CD8-positive, alpha-beta memory T cell (primary cell): ENCODE measurements at regions not wholly inside any gene's neighbourhood (a gene's known extent, or its start where the extent isn't known, plus 50 kb on each side); places are given as distances from the start of the nearest gene placed in this dataset.
A peak's percentile ranks its signal among the peaks of the same experiment; 100 is the strongest.

Source experiments
- CTCF ChIA-PET: fragments of 350-600 bp; sonication (Branson Sonifier 250); formaldehyde crosslinking; loops from one replicate; lab custom pipeline; 2021; ENCODE audit warnings: antibody characterized with exemption; lab: Charles Lee
- POLR2A ChIA-PET: fragments of 350-600 bp; sonication (Branson Sonifier 250); formaldehyde crosslinking; loops from one replicate; lab custom pipeline; 2021; ENCODE audit warnings: antibody characterized with exemption; lab: Charles Lee
- DNase-seq, 5 donors: peaks; one replicate each; pipeline versions ENCODE4 v3.0.0 to v3.0.0-alpha.2; 2020 to 2022; ENCODE audit warnings: mixed read lengths in 1 of 5
- H3K27ac ChIP-seq: one replicate; pipeline ENCODE4 v1.7.0; 2013; ENCODE audit warnings: low read depth, mild to moderate bottlenecking, low read length, moderate library complexity
- H3K27me3 ChIP-seq: 2 replicates; pipeline ENCODE4 v1.7.0; 2013; ENCODE audit warnings: low read length, mild to moderate bottlenecking; ENCODE audit not compliant: insufficient read depth, poor library complexity, severe bottlenecking
- H3K36me3 ChIP-seq: 2 replicates; pipeline ENCODE4 v1.7.0; 2013; ENCODE audit warnings: mild to moderate bottlenecking, low read length, moderate library complexity; ENCODE audit not compliant: insufficient read depth
- H3K4me1 ChIP-seq: 2 replicates; pipeline ENCODE4 v1.7.0; 2013; ENCODE audit warnings: mild to moderate bottlenecking, low read length, moderate library complexity; ENCODE audit not compliant: insufficient read depth
- H3K4me3 ChIP-seq: 2 replicates; pipeline ENCODE4 v1.7.0; 2013; ENCODE audit warnings: mild to moderate bottlenecking, low read length
- H3K9me3 ChIP-seq: 2 replicates; pipeline ENCODE4 v1.7.0; 2013; ENCODE audit warnings: mild to moderate bottlenecking, low read length
- H3K27ac Mint-ChIP-seq, 8 donors: one replicate each; pipeline ENCODE4 v1.8.0; 2020 to 2021; ENCODE audit warnings: mixed read lengths in 8 of 8, mild to moderate bottlenecking in 6 of 8, inconsistent platforms in 3 of 8, moderate library complexity in 3 of 8
- H3K27me3 Mint-ChIP-seq, 2 donors: one replicate each; pipeline ENCODE4 v1.8.0; 2020 to 2021; ENCODE audit warnings: mixed read lengths in 2 of 2, mild to moderate bottlenecking in 1 of 2, moderate library complexity in 1 of 2
- H3K36me3 Mint-ChIP-seq, 3 donors: one replicate each; pipeline ENCODE4 v1.8.0; 2020 to 2021; ENCODE audit warnings: mixed read lengths in 3 of 3, inconsistent platforms in 1 of 3, mild to moderate bottlenecking in 1 of 3
- H3K4me1 Mint-ChIP-seq, 3 donors: one replicate each; pipeline ENCODE4 v1.8.0; 2020 to 2021; ENCODE audit warnings: mixed read lengths in 3 of 3, inconsistent platforms in 1 of 3, mild to moderate bottlenecking in 1 of 3
- H3K4me3 Mint-ChIP-seq, 7 donors: one replicate each; pipeline ENCODE4 v1.8.0; 2020 to 2021; ENCODE audit warnings: mixed read lengths in 7 of 7, mild to moderate bottlenecking in 6 of 7, moderate library complexity in 4 of 7, inconsistent platforms in 2 of 7
- H3K9me3 Mint-ChIP-seq, 5 donors: one replicate each; pipeline ENCODE4 v1.8.0; 2020 to 2022; ENCODE audit warnings: mixed read lengths in 5 of 5, mild to moderate bottlenecking in 3 of 5, moderate library complexity in 2 of 5, inconsistent platforms in 1 of 5

- CTCF ChIA-PET, result no interaction called here
- Histone ChIP-seq H3K4me3 (no peak overlapping the region), H3K4me1 (no peaks in the 10 kb centered on the region), H3K27me3 (no peaks in the 10 kb centered on the region), H3K9me3 (no peaks in the 10 kb centered on the region), H3K36me3 (no peaks in the 10 kb centered on the region), H3K27ac (no peak overlapping the region)
- DNase-seq, result no peak
- Mint-ChIP-seq H3K27me3 (no peaks in the 10 kb centered on the region), H3K36me3 (no peaks in the 10 kb centered on the region), H3K4me1 (no peaks in the 10 kb centered on the region), H3K27ac (no peak overlapping the region), H3K9me3 (peaks cover 0 to 11% (median 2%) of the 10 kb centered on the region in 5 donors), H3K4me3 (no peak overlapping the region)
- POLR2A ChIA-PET, result no interaction called here
These were observed 362.0 kb downstream of the SOX11 start for GRCh38 chr2:6054161-6054671.

- no peak for DNase-seq
- Histone ChIP-seq H3K4me1 (no peaks in the 10 kb centered on the region), H3K36me3 (no peaks in the 10 kb centered on the region), H3K4me3 (no peak overlapping the region), H3K9me3 (no peaks in the 10 kb centered on the region), H3K27me3 (no peaks in the 10 kb centered on the region), H3K27ac (no peak overlapping the region)
- no peak overlapping the region for H3K27ac Mint-ChIP-seq
- no peak overlapping the region for H3K4me3 Mint-ChIP-seq
- POLR2A ChIA-PET, result no interaction called here
- CTCF ChIA-PET, result no interaction called here
- H3K27me3 Mint-ChIP-seq, result no peaks in the 10 kb centered on the region
- H3K9me3 Mint-ChIP-seq, result peaks cover 0 to 6% (median 0%) of the 10 kb centered on the region in 5 donors
- H3K4me1 Mint-ChIP-seq, result no peaks in the 10 kb centered on the region
- H3K36me3 Mint-ChIP-seq, result no peaks in the 10 kb centered on the region
These were observed 368.9 kb downstream of the SOX11 start for GRCh38 chr2:6060992-6061663.

- H3K27me3 ChIP-seq, result no peaks in the 10 kb centered on the region
- no peak overlapping the region for H3K4me3 Mint-ChIP-seq
- H3K27ac ChIP-seq, result no peak overlapping the region
- H3K4me3 ChIP-seq, result no peak overlapping the region
- ChIA-PET POLR2A (no interaction called here), CTCF (no interaction called here)
- no peaks in the 10 kb centered on the region for H3K9me3 ChIP-seq
- DNase-seq, result no peak
- no peaks in the 10 kb centered on the region for H3K9me3 Mint-ChIP-seq
- H3K27me3 Mint-ChIP-seq, result no peaks in the 10 kb centered on the region
- H3K27ac Mint-ChIP-seq, result peak overlapping the region in 1 of 8 donors; percentile 13
- no peaks in the 10 kb centered on the region for H3K36me3 ChIP-seq
- H3K4me1 Mint-ChIP-seq, result no peaks in the 10 kb centered on the region
- no peaks in the 10 kb centered on the region for H3K36me3 Mint-ChIP-seq
- no peaks in the 10 kb centered on the region for H3K4me1 ChIP-seq
These were observed 372.6 kb downstream of the SOX11 start for GRCh38 chr2:6064757-6065156.

- ChIA-PET POLR2A (no interaction called here), CTCF (no interaction called here)
- Histone ChIP-seq H3K27ac (no peak overlapping the region), H3K36me3 (no peaks in the 10 kb centered on the region), H3K4me3 (no peak overlapping the region), H3K4me1 (no peaks in the 10 kb centered on the region), H3K27me3 (no peaks in the 10 kb centered on the region), H3K9me3 (no peaks in the 10 kb centered on the region)
- Mint-ChIP-seq H3K4me1 (no peaks in the 10 kb centered on the region), H3K27ac (no peak overlapping the region), H3K4me3 (no peak overlapping the region), H3K9me3 (no peaks in the 10 kb centered on the region), H3K36me3 (no peaks in the 10 kb centered on the region), H3K27me3 (no peaks in the 10 kb centered on the region)
- no peak for DNase-seq
These were observed 373.5 kb downstream of the SOX11 start for GRCh38 chr2:6065703-6066102.

- H3K4me1 ChIP-seq, result no peaks in the 10 kb centered on the region
- H3K36me3 Mint-ChIP-seq, result no peaks in the 10 kb centered on the region
- no peaks in the 10 kb centered on the region for H3K9me3 ChIP-seq
- no peaks in the 10 kb centered on the region for H3K9me3 Mint-ChIP-seq
- no peaks in the 10 kb centered on the region for H3K27me3 ChIP-seq
- H3K27ac Mint-ChIP-seq, result no peak overlapping the region
- no peaks in the 10 kb centered on the region for H3K36me3 ChIP-seq
- H3K27me3 Mint-ChIP-seq, result no peaks in the 10 kb centered on the region
- no peaks in the 10 kb centered on the region for H3K4me1 Mint-ChIP-seq
- DNase-seq, result no peak
- CTCF ChIA-PET, result no interaction called here
- no peak overlapping the region for H3K4me3 ChIP-seq
- POLR2A ChIA-PET, result no interaction called here
- H3K27ac ChIP-seq, result no peak overlapping the region
- no peak overlapping the region for H3K4me3 Mint-ChIP-seq
These were observed 374.9 kb downstream of the SOX11 start for GRCh38 chr2:6067089-6067488.

- Mint-ChIP-seq H3K9me3 (no peaks in the 10 kb centered on the region), H3K27me3 (no peaks in the 10 kb centered on the region), H3K36me3 (no peaks in the 10 kb centered on the region), H3K27ac (no peak overlapping the region), H3K4me3 (no peak overlapping the region), H3K4me1 (no peaks in the 10 kb centered on the region)
- H3K4me3 ChIP-seq, result no peak overlapping the region
- no peaks in the 10 kb centered on the region for H3K36me3 ChIP-seq
- ChIA-PET CTCF (no interaction called here), POLR2A (no interaction called here)
- H3K4me1 ChIP-seq, result no peaks in the 10 kb centered on the region
- no peak overlapping the region for H3K27ac ChIP-seq
- DNase-seq, result no peak
- H3K27me3 ChIP-seq, result no peaks in the 10 kb centered on the region
- no peaks in the 10 kb centered on the region for H3K9me3 ChIP-seq
These were observed 375.6 kb downstream of the SOX11 start for GRCh38 chr2:6067806-6068205.

- Histone ChIP-seq H3K9me3 (no peaks in the 10 kb centered on the region), H3K4me3 (no peak overlapping the region), H3K27me3 (no peaks in the 10 kb centered on the region), H3K36me3 (no peaks in the 10 kb centered on the region), H3K27ac (no peak overlapping the region), H3K4me1 (no peaks in the 10 kb centered on the region)
- Mint-ChIP-seq H3K27me3 (no peaks in the 10 kb centered on the region), H3K27ac (no peak overlapping the region), H3K36me3 (no peaks in the 10 kb centered on the region), H3K4me3 (no peak overlapping the region), H3K4me1 (no peaks in the 10 kb centered on the region), H3K9me3 (no peaks in the 10 kb centered on the region)
- ChIA-PET CTCF (no interaction called here), POLR2A (no interaction called here)
- DNase-seq, result no peak
These were observed 376.2 kb downstream of the SOX11 start for GRCh38 chr2:6068429-6068828.

- DNase-seq, result no peak
- ChIA-PET CTCF (no interaction called here), POLR2A (no interaction called here)
- no peak overlapping the region for H3K27ac ChIP-seq
- no peaks in the 10 kb centered on the region for H3K27me3 Mint-ChIP-seq
- no peaks in the 10 kb centered on the region for H3K9me3 ChIP-seq
- H3K4me1 ChIP-seq, result no peaks in the 10 kb centered on the region
- H3K27me3 ChIP-seq, result no peaks in the 10 kb centered on the region
- H3K4me3 ChIP-seq, result no peak overlapping the region
- H3K36me3 ChIP-seq, result no peaks in the 10 kb centered on the region
- H3K27ac Mint-ChIP-seq, result no peak overlapping the region
- no peak overlapping the region for H3K4me3 Mint-ChIP-seq
- no peaks in the 10 kb centered on the region for H3K4me1 Mint-ChIP-seq
- H3K9me3 Mint-ChIP-seq, result no peaks in the 10 kb centered on the region
- no peaks in the 10 kb centered on the region for H3K36me3 Mint-ChIP-seq
These were observed 377.2 kb downstream of the SOX11 start for GRCh38 chr2:6069381-6069780.
